Fibroblast of the aortic adventitia (primary cell): ENCODE measurements at regions not wholly inside any gene's neighbourhood (a gene's known extent, or its start where the extent isn't known, plus 50 kb on each side); places are given as distances from the start of the nearest gene placed in this dataset.
"Not testable (repeated sequence)": the region's sequence is repeated elsewhere in the genome, so short reads cannot be mapped to it uniquely, and the experiment has no call there.

Experiments used
- DNase-seq: peaks from one replicate; pipeline ENCODE4 v3.0.0-alpha.2; 2010; ENCODE audit warnings: low read depth
- H3K4me3 ChIP-seq: 2 replicates; pipeline ENCODE4 v1.5.1; 2011; ENCODE audit warnings: low read depth, mild to moderate bottlenecking, control low read depth, low read length, moderate library complexity
- CTCF ChIP-seq: IDR thresholded peaks from 2 replicates; pipeline ENCODE4 v1.5.1; 2011; ENCODE audit warnings: mild to moderate bottlenecking, low read length, control low read depth, inconsistent platforms; ENCODE audit not compliant: insufficient read depth

DNA sequence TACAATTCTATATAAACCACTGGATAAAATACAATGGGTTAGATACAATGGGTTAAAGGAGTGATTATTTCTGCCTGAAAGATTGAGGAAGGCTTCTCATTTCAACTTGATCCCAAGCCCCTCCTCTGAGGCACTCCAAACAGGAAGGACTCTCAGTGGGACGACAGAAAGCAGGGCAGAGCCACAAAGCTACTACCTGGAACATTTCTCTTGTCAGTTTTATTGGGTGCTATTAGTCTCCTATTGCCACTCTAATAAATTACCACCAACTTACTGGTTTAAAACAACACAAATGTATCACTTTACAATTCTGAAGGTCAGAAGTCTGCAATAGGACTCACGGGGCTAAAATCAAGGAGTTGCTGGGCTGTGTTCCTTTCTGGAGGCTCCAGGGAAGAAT lies 146.7 kb downstream of the MREG start:
- H3K4me3 ChIP-seq, result no peak overlapping the region
- DNase-seq, result no peak
- TF ChIP-seq CTCF, result no peak

GRCh38 chr2:215863687-215864086 lies 149.7 kb downstream of the MREG start:
- no peak for TF ChIP-seq CTCF
- no peak overlapping the region for H3K4me3 ChIP-seq
- DNase-seq, result no peak

- no peak for TF ChIP-seq CTCF
- DNase-seq, result no peak
- H3K4me3 ChIP-seq, result no peak overlapping the region
Observed at GRCh38 chr2:215862351-215862771, 151.0 kb downstream of the MREG start.

DNA sequence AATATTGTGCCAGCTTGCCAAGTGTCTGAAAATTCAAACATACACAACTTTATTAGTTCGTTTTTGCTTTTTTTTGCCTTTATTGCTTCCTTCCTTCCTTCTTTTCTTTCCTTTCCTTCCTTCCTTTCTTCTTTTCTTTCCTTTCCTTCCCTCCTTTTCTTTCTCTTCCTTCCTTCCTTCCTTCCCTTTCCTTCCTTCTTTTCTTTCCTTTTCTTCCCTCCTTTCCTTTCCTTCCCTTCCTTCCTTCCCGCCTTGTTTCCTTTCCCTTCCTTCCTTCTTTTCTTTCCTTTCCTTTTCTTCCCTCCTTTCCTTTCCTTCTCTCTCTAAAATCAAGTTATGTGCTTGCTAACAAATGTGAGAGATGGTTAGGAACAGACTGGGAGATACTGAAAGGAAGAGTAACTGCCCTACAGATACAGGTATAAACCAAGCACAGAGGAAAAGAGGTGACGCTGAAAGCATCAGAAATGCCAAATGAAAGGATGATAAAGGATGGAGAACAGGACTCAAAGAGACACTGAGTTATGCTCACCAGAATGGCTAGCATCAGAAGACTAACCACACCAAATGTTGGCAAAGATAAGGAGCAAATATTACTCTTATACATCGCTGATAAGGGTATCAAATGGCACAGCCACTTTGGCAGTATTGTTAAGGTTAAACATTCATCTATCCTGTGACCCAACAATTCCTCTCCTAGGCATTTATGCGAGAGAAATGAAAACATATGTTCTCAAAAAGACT lies 151.6 kb downstream of the MREG start:
- DNase-seq, result no peak
- H3K4me3 ChIP-seq, result no peak overlapping the region

GRCh38 chr2:215856080-215856479 lies 157.3 kb downstream of the MREG start:
- no peak for TF ChIP-seq CTCF
- no peak for DNase-seq
- H3K4me3 ChIP-seq, result no peak overlapping the region

More for the DNA sequence above, 151.6 kb downstream of the MREG start:
- TF ChIP-seq CTCF, result no peak

DNA sequence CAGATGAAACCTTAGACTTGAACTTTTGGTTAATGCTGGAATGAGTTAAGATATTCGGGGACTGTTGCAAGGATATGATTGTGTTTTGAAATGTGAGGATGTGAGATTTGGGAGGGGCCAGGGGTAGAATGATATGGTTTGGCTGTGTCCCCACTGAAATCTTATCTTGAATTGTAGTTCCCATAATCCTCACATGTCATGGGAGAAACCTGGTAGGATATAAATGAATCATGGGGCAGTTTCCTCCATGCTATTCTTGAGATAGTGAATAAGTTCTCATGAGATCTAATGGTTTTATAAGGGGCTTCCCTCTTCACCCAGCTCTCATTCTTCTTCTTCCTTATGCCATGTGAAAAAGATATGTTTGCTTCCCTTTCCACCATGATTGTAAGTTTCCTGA lies 158.0 kb downstream of the MREG start:
- DNase-seq, result peak; percentile 39

DNA sequence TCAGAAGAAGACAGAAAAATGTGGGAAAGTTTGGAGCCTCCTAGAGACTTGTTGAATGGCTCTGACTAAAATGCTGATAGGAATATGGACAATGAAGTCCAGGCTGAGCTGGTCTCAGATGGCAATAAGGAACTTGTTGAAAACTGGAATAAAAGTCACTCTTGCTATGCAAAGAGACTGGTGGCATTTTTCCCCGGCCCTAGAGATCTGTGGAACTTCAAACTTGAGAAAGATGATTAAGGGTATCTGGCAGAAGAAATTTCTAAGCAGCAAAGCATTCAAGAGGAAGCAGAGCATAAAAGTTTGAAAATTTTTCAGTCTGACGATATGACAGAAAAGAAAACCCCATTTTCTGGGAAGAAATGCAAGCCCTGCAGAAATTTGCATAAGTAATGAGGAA lies 159.3 kb downstream of the MREG start:
- no peak for TF ChIP-seq CTCF
- DNase-seq, result no peak
- H3K4me3 ChIP-seq, result no peak overlapping the region

More for the DNA sequence above, 158.0 kb downstream of the MREG start:
- H3K4me3 ChIP-seq, result not testable (repeated sequence)
